Panc1 (cell line): ENCODE measurements at regions not wholly inside any gene's neighbourhood (a gene's known extent, or its start where the extent isn't known, plus 50 kb on each side); places are given as distances from the start of the nearest gene placed in this dataset.

Experiments
- POLR2AphosphoS5 ChIP-seq: IDR thresholded peaks from 2 replicates; pipeline ENCODE4 v1.6.1; 2012; ENCODE audit warnings: mild to moderate bottlenecking, low read depth, low read length, moderate library complexity
- REST ChIP-seq, 2 experiments: IDR thresholded peaks; 2 replicates each; pipeline ENCODE4 v1.6.1; 2011 to 2012; ENCODE audit warnings: low read depth in 2 of 2, control low read depth in 1 of 2, low read length in 1 of 2, mild to moderate bottlenecking in 1 of 2, moderate library complexity in 1 of 2; ENCODE audit not compliant: insufficient read depth in 1 of 2
- SIN3A ChIP-seq: IDR thresholded peaks from 2 replicates; pipeline ENCODE4 v1.6.1; 2012; ENCODE audit warnings: low read depth, mild to moderate bottlenecking, low read length, moderate library complexity, borderline replicate concordance; ENCODE audit not compliant: insufficient read depth
- TCF7L2 ChIP-seq: IDR thresholded peaks from 2 replicates; pipeline ENCODE4 v1.6.1; 2011; ENCODE audit warnings: mild to moderate bottlenecking, low read depth, low read length, inconsistent platforms
- TF ChIP-seq, protein P1 (sequence below): fragments of 450-650 bp; IDR thresholded peaks from 2 replicates; pipeline ENCODE4 v1.5.1; 2017; ENCODE audit warnings: mild to moderate bottlenecking

GRCh38 chr6:91705646-91706045 lies 1118.8 kb upstream of the MAP3K7 start:
- TF ChIP-seq, protein P1, sequence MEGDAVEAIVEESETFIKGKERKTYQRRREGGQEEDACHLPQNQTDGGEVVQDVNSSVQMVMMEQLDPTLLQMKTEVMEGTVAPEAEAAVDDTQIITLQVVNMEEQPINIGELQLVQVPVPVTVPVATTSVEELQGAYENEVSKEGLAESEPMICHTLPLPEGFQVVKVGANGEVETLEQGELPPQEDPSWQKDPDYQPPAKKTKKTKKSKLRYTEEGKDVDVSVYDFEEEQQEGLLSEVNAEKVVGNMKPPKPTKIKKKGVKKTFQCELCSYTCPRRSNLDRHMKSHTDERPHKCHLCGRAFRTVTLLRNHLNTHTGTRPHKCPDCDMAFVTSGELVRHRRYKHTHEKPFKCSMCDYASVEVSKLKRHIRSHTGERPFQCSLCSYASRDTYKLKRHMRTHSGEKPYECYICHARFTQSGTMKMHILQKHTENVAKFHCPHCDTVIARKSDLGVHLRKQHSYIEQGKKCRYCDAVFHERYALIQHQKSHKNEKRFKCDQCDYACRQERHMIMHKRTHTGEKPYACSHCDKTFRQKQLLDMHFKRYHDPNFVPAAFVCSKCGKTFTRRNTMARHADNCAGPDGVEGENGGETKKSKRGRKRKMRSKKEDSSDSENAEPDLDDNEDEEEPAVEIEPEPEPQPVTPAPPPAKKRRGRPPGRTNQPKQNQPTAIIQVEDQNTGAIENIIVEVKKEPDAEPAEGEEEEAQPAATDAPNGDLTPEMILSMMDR = no peak
- TF ChIP-seq POLR2AphosphoS5 = no peak
- no peak for TF ChIP-seq REST (IDR thresholded peaks at IDR 0.05; ENCODE audit: insufficient read depth in 1 of 2, low read depth in 2 of 2, low read length in 1 of 2)
- no peak for TF ChIP-seq TCF7L2
- TF ChIP-seq SIN3A = no peak
